NCI-H526 (cell line): ENCODE measurements at regions not wholly inside any gene's neighbourhood (a gene's known extent, or its start where the extent isn't known, plus 50 kb on each side); places are given as distances from the start of the nearest gene placed in this dataset.
"Not testable (repeated sequence)": the region's sequence is repeated elsewhere in the genome, so short reads cannot be mapped to it uniquely, and the experiment has no call there.

Experiments used
- DNase-seq, 2 experiments: peaks; one replicate each; lab custom pipeline; 2025; lab: John Stamatoyannopoulos, UW

DNA sequence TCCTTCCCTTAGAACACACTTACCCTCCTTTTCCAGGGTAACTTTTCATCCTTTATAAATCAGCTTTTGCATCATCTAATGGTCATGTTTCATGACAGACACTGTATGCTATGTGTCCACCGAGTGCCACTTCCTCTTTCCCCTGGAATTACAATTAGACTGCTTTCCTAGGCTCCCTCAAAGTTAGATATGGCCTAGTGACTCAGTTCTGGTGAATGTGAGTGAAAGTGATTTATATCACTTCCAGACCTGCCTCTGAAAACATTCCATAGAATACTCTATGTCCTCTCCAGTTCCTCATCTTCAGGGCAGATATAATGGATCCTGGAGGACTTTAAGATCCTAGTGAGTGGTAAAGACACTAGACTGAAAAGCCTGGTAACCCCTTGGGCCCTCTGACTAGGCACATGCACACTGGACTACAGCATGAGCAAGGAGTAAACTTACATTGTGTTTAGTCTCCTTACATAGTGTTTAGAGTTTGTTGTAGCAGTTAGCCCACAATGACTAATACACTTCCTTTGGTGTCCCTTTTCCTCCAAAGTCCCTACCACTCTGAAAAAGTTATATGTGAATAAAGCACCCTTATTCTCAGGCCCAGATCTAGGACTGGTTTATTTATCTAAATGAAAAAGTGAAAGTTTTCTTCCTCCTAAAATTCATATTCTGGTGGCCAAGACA lies 59.3 kb downstream of the GPR88 start:
- no peak for DNase-seq

DNA sequence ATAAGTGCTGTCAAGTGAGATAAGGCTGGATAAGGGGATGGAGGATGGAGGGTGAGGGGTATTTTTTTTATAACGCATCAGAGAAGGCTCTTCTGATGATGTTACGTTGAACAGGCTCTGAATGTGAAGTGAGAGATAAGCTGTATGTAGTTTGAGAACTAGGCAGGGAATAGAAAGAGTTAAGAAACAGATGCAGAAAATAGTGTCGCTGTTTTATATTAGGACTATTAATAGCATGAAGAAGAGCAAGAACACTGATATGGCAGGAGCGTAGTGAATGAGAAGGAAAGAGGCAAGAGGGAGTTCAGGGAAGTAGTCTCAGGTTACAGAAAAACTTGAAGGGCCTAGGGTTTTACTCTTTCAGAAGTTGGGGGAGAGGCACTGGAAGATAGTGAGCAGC lies 59.8 kb downstream of the GPR88 start:
- no peak for DNase-seq

DNA sequence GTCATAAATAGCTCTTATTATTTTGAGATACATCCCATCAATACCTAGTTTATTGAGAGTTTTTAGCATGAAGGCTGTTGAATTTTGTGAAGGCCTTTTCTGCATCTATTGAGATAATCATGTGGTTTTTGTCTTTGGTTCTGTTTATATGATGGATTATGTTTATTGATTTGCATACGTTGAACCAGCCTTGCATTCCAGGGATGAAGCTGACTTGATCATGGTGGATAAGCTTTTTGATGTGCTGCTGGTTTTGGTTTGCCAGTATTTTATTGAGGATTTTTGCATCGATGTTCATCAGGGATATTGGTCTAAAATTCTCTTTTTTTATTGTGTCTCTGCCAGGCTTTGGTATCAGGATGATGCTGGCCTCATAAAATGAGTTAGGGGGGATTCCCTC lies 62.4 kb downstream of the GPR88 start:
- not testable (repeated sequence) for DNase-seq

DNA sequence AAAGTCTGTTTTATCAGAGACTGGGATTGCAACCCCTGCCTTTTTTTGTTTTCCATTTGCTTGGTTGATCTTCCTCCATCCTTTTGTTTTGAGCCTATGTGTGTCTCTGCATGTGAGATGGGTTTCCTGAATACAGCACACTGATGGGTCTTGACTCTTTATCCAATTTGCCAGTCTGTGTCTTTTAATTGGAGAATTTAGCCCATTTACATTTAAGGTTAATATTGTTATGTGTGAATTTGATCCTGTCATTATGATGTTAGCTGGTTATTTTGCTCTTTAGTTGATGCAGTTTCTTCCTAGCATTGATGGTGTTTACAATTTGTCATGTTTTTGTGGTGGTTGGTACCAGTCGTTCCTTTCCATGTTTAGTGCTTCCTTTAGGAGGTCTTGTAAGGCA lies 64.1 kb downstream of the GPR88 start:
- not testable (repeated sequence) for DNase-seq

DNA sequence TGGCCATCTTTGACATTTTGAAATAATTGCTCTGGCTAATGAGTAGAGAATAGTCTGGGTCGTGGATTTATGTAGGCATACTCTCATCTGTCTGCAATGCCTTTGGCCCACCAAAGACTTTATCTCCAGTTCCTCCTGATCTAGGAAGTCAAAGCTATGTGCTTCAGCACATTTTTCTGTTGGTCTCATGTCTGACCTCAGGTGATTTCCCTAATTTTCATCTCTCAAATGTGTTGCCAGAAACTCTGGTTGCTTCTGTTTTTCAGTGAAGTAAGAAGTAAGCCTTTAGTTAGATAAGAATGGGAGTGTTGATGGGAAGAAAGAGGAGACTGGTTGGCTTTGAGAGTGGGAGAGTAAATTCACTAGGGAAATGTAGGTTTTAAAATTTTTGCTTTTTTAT lies 66.4 kb downstream of the GPR88 start:
- DNase-seq = no peak

DNA sequence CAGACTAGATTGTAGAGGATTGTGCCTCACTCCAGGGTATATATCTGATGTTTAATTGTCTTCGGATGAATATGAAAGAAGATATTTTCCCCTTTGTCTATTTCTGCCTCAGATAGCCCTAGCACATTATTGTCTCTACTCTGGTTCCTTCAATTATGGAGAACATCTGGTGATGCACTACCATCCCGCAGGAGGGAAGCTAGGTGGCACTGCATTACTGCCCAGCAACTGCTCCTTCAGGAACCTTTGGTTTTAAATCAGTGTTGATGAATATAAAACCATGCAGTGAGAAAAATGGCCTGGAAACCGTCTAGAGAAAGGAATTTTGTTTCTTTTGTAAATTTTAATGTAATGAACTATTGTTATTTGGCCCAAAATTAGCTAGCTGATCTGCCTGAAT lies 68.5 kb downstream of the GPR88 start:
- DNase-seq = peak; percentile 10 to 44

DNA sequence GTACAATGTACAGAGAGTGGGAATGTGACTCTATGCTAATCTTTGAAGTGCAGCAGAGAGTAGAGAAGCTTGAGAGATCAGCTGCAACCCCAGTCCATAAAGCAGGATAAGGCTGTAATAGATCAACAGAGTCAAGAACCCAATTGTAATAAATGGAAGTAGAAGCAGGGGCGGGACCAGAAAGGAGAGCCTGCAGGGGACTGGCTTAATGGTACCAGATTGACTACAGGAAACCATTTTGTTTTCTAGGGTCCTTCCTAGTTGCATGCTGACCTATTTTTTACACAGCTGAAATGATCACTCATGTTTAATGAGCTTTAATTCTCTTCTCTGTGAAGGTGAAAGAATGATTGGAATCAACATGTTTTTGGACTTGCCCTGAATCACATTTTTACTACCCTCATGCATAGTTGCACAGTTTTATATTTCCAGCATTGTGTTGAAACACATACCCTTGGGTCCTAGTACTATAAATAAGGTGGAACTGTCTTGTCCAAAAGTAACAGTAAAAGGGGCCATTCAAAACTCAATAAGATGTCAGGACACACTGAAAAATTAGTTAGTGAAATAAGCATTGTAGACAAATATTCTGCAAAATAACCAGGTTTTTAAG lies 69.8 kb downstream of the GPR88 start:
- DNase-seq = no peak

DNA sequence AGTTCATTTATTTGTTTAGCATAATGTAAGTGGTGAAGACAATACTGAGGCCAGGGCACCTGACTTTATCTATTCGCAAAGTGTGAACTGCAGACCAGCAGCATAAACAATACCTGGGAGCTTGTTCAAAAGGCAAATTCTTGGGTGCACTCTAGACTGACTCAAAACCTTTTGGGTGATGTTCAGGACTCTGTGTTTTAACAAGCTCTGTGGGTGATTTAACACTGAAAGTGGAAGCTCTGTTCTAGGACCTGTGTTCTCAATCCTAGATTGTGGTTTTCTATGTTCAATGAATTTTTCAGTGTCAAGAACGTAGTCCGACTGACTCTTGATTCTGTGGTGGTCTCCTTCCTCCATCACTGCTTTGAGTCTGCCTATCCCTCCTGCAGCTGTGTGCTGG lies 71.9 kb downstream of the GPR88 start:
- no peak for DNase-seq

DNA sequence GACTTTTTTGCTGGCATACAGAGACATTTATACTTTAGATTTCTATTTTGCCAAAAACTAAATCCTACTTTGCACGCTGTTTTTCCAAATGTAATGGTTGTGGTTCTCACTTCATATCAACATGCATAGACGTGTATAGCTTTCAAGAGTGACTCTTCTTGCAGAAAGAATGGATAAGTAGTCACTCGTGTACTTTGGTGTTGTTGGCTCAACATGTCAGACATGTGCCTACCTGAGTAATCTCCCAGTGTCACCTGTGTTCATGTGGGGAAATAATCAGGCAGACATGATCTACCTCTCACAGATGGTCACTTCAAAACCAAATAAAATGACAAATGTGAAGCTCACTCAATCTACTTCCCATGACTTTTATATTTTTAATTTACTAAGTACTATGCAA lies 73.1 kb downstream of the GPR88 start:
- no peak for DNase-seq

DNA sequence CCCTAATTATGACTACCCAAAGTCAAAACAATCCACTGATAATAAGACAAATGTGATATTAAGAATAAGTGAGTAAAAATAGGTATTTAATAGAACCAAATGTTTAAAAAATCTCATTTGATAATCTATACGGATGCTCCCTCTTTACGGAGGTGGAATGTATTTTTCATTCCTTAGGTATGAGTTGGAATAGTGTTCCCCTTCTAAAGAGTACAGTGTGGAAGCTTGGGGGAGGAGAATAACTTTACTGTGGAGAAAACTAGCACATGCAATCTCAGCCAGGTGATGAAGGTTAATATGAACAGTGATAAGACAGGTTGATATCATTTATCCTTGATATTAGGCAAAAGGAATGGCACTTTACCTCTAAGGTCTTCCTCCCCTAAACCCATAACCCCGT lies 74.6 kb downstream of the GPR88 start:
- DNase-seq = no peak

DNA sequence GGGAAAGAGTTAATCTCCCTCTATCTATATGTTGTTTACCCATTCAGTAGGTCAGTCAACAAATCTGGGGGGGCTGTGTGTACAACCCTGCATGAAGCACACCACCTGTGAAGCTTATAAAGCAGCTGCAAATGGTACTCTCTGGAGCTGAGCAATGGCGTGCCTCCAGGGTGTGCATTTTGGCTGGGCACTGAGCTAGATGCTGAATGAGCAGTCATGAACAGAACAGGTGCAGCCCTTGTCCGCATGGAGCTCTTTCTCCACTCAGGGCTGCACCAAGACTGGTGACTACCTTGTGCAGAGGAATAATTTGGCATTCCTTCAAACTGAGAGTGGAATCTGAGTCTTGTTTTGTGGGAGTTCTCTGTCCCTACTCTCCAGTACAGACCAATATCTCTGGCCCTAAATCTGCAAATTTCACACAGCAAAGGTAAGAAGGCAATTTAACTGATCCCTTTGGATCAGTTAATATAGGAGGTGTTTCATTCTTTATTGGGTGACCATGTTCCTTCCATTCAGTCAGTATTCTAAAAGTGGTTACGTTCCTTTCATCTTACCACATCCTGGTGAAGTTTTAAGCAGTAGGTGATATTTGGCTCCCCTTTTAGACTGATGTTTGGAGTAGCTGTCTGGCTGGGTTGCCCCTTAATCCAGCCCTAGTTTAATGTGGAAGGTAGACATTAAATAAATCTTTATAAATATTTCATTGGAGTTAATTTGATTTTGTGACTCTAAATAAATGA lies 76.0 kb downstream of the GPR88 start:
- no peak for DNase-seq

DNA sequence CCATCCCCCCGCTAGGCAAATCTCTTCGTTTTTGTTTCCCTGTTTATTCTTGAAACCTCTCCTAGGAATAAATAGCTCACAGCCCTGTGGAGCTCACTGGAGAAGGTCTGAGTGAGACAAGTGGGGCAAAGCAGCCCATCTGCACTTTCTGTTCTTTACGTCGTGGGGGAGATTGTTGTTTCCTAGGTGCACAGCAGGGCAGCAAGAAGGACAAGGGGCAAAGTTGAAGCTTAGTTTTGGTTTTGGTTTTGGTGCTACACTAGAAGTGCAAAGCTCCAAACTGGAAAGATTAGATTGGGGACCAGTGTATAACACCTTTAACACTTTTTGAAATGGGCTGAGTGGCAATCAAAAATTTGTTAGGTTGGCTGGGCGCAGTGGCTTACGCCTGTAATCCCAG lies 76.6 kb downstream of the GPR88 start:
- no peak for DNase-seq

DNA sequence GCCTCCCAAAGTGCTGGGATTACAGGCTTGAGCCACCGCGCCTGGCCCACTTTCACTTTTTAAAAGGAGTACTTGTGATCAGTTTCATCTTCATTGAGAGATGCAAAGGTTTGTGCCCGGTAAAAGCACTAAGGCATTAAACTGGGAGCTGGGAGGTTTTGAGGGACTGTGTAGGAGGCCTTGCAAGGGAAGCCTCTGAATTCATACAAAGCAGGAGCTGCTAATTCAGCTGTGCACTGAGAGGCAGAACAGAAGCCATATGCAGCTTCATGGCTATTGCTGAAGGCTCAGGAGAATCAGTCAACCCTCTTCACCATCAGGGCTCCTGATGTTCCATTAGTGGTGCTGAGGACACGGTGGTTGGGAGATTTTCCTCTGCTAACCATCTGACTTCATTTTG lies 77.7 kb downstream of the GPR88 start:
- DNase-seq = no peak

DNA sequence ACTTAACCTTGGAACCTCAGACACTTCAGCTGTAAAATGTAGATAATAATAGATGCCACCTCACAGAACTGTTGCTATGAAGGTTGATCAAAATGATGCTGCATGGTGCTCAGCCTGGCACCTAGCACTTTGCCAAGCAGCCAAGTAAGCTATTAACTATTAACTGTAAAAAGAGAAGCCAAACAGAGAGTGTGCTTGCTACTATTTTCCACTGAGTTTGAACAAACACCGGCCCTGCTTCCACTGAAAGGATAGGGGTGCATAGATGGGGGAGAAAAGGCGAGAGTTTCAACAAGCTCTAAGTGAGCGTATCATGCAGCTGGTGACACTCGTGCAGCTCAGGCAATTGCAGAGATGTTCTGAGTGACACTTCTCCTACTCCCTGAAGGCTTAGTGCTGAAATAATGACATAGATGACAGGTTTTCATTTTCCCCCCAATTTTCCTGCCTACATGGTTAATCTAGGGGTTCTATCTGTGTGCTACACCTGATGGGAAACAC lies 78.2 kb downstream of the GPR88 start:
- DNase-seq = no peak

DNA sequence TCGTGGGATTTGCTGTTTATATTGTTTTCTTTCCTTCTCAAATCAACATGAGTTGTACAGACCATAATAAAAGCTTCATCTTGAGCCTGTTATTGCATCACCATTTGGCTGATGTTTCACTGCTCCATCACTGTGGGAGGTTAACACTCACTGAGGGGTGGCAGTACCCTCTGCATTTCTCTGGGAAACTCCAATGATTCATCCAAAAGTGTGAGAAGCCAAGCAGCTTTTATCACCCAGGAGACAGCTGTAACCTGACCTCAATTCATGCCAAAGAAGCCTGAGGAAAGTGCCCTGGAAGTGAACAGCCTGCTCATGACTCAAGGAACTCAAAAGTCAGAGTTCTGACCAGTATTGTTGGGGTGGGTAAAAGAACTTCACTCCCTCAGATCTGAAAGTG lies 84.1 kb downstream of the GPR88 start:
- DNase-seq = no peak

DNA sequence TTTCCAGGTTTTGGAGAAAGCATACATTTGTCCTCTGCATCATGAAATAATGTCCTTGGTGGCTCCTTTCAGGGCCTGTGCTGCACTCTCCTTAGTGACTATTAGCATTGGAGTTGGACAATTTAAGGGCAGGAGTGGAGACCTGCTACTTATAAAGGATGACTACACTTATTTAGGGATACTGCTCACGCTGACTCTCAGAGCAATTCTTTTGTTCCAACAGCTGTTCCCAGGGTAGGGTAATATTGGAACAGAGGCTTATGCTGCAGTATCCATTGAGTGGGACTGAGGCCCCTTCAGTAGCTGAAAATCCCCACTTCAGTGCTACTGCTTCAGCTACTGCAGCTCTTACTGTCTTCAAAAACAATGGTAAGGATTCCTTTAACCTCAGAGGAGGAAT lies 84.6 kb downstream of the GPR88 start:
- no peak for DNase-seq

DNA sequence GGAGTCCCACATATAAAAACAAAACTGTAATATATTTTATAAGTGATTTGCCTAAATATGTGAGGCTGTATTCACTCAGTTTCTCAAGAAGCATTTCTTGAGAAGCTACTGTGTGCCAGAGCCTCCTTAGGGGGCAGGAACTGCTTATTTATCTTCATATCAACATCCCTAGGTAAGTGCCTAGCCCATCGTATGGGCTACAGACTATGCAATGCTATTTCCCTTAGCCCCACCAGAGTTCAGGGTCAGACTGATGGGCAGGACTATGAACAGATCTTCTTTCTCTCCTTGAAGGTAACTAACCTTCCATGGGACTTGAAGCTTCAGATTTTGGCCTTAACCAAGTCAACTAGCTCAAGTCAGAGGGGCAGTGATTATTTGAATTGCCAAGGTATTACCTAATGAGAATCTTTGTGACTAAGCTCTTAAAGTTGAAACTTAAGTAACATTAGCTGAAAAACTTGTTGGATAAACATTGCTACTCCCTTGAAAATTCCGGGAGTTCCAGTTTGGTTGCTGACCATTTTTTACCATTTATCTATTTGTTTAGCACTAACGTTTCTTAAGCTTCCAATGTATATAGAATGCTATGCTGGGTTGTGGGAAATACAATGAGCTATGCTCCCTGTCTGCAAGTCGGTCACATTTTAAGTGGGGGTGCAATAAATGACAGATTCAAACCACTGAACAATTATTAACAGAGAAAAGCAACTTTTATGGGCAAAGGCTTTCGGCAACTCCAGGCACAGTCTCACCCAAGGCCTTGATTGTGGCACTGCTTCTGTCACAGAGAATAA lies 85.2 kb downstream of the GPR88 start:
- DNase-seq = no peak

DNA sequence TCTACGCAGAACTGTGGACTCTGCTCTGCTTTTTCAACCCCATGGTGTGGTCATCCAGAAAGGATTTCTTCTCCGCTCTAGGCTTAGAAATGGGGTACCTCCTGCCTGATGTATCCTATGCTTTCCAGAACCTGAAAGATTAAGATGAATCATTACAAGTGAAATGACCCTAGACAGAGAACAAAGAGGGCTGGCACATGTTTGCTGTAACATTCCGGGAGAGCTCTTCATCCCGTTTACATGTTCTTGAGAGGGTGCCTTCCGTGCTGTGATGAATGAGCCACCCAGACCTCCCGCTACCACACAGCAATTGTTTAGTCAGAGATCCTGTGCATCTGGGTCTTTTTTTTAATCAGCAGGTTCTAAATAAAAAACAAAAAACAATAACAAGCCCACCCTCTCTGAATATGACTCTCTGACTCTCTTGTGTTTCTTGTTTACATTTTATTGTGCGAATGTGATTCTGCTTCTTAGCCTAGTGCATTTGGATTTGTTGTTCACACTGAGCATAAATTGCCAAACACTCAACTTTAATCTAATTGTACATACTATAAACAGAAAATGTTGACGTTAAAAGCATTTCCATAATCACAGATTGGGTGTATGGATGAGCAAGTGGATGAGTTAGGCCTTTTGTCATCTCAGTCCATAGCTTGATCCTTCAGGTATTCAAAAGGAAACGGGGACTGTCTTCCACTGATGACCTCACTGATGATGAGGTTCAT lies 87.1 kb downstream of the GPR88 start:
- DNase-seq = no peak

DNA sequence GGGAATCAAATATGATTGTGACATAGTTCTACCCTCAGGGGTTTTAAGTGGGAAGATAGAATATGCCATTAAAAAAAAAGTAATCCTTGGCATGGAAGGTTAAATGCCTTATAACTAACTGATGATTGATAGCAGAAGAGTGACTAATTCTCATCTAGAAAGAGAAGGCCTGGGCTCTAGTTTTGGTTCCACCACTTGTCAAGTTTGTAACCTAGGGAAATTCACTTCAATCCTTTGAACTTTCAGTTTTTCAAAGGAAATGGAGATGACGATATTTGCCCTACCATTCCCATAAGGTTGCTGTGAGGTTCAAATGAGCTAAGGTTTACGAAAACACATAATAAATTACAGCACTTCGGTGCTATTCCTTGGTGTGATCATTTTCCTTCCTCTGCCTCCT lies 88.5 kb downstream of the GPR88 start:
- DNase-seq = no peak

DNA sequence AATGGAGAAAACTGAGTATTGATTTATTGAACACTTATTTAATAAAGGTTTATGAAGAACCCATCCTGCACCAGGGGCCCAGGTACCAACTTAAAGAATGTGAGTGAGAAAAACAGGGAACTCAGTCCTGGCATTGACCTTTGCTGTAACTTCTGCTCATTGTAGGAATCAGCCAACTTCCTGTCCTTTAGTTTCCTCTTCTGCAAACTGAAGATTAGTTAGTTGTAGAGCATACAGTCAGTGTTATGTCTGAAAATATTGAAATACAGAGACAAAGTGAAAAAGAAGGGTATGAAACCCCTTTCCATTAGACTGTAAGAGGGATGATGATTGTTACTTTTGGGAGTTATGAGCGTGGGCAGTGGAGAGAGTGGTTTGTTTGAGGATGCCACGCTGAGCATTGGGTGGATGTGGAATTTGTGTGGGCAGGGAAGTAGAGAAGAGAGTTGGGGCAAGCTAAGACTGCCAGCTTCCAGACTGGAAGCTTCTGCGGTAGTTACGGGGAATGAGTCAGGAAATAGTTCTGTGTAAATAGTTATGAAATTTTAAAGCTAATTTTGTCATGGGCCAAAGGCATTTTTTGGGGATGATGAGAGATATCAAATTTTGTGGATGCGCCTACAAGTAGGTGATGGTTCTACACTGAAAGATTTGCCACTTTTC lies 89.2 kb downstream of the GPR88 start:
- DNase-seq = no peak

DNA sequence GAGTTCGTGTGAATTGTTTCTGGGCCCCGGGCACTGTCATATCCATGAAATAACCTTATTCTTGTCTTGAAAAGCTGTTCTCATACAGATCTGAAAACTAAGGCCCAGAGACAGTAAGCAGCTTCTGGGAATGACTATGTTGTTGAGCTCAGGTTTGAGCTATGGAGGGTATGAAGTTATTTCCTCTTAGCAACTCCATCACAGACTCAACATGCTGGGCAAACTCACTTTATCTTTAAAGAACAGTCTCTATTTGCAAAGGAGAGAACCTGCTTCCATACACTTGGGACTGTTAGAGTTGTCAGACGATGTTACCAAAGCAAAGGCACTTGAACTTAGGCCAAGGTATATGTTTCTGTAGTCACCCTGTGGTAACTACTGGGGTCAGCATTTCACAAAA lies 90.0 kb downstream of the GPR88 start:
- DNase-seq = no peak
